Activated CD4-positive, CD25-positive, alpha-beta regulatory T cell treated with anti-CD3 and anti-CD28 coated beads, Interleukin-2, amount 50 U/mL, for 24 hours (primary cell): ENCODE measurements at regions not wholly inside any gene's neighbourhood (a gene's known extent, or its start where the extent isn't known, plus 50 kb on each side); places are given as distances from the start of the nearest gene placed in this dataset.
"Not testable (repeated sequence)": the region's sequence is repeated elsewhere in the genome, so short reads cannot be mapped to it uniquely, and the experiment has no call there.

Source experiments
- ATAC-seq, 2 donors: fragments of 150-1000 bp; cut with Tn5 transposase; one replicate each; pipeline ENCODE4 v1.10.0; 2021; ENCODE audit warnings: mild to moderate bottlenecking in 1 of 2, moderate library complexity in 1 of 2

DNA sequence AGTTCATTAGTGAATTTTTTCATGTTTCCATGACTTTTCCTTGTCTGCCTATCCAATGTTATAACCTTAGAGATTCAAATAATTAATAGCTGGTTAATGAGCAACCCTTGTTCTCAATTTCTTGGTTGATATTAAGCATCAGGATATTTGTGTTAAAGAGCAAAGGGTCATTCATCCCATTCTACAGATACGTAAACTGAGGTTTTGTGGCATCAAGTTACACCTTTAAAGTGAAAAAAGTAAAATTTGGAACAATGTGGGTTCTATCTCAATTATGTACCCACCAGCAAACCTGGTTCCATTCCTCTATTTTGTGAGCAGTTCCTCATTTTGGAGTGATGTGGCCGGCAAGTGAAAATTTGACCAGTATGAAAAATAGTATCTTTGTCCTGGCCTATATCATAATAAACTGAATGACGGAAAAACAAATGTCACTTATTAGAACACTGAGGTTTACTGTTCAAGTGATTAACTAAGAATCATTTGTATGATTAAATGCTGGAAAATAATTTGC, 220.5 kb upstream of the ATP5MC3 start:
- ATAC-seq = no peak

DNA sequence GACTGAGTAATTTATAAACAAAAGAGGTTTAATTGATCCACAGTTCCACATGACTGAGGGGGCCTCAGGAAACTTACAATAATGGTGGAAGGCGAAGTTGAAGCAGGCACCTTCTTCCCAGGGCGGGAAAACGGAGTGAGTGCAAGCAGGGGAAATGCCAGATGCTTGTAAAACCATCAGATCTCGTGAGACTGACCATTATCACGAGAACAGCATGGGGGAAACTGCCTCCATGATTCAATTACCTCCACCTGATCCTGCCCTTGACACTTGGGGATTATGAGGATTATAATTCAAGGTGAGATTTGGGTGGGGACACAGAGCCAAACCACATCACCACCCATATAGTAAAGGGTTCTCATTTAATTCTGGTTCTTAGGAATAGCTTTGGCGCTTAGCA, 219.5 kb upstream of the ATP5MC3 start:
- ATAC-seq = no peak

DNA sequence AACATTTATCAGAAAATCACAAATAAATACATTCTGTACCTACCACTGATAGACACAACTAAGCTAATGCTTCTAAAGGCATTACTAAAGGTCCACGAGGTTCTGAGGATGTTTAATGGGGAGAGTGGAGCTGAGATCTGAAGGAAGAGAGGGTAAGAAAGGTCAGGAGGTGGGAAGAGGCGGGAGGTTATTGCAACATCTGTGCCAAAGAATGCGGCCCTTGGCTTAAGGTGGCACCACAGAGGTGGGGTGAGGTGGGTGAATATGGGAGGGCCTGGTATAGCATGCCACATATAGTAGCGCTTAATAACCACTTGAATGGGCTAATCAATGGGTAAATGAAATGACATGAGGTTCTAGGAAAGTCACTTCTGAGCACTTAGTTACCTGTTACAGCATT, 217.8 kb upstream of the ATP5MC3 start:
- no peak for ATAC-seq

DNA sequence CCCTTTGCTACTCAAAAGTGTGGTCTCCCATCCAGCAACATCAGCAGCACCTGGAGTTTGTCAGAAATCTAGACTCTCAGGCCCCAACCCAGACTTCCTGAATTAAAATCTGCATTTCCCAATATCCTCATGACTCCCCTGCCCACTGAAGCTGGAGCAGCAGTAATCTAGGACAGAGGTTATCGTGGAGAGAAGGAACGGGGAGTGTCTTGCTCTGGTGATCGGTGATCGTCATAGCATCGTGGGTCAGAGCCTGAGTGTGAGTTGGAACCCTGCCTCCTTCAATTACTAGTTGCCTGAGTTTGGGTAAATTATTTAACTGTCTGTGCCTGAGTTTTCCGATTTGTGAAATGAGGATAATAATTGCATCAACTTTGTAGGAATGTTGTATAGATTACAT, 217.3 kb upstream of the ATP5MC3 start:
- no peak for ATAC-seq

DNA sequence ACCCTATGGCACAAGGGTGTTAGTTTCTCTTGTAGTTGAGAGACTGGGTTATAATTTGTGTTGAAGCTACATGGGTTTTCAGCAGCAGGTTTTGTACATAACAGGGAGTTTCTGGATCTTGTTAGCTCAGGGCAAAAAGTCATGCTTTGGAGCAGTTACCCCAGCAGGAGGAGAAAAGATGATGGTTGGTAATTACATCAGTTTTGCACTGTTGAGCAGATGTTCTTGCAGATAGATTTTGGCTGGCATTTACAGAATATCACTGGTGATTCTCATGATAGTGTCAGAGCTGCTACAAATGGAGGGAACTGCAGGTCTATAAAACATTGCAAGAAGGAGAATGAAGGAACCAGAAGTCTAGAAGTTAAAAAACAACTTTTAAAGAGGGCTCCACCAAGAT, 215.2 kb upstream of the ATP5MC3 start:
- no peak for ATAC-seq

DNA sequence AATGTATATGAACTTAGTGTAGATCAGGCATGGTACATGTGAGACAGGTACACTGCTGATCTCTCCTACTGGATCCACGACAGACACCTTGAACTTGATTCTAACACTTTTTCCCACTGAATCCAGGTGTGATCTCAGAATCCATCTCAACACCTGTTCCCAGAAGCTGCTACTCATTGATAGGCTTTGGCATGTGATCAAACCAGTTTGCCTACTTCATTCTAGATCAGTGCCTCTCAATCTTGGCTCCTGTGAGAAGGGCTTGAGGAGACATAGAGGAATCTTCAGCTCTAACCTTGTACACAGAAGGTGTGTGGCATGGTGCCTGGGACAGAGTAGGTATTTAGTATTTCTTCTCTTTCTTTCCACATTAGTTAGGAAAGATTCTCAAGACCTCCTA, 212.3 kb upstream of the ATP5MC3 start:
- no peak for ATAC-seq

DNA sequence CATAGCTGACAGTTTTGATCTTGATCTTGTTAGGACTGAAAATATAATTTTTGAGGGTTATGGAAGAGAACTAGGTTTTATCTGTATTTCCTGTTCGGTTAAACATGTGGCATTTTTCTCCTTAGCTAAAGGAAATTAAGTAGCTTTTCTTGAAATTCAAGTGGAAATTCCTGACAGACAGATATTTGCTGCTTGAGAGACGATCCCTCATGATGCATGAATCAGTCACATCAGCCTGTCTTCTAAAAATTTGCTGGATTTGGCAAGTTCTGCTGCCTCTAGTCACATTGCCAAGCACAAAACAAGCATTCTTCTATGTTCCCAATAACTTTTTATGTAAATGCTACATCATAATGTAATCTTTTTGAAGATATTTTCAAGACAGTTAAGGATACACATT, 201.8 kb upstream of the ATP5MC3 start:
- no peak for ATAC-seq

DNA sequence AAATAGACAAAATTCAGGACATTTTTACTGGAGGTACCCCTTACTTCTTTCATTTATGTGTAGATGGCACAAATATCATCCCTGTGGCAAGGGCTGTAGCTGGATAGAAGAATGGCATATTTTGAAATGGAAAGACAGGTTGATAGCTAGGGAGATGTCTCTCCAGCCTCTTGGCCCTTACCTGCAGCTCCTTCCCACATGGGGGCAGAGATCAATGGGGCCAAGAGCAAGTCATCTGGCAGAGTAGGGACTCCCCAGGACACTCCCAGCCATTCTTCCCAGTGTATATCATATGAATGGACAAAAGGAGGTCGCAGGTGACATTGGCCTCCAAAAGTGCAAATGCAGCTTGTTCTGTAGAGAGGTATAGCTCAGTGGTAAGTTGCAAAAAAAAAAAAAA, 192.2 kb upstream of the ATP5MC3 start:
- no peak for ATAC-seq

DNA sequence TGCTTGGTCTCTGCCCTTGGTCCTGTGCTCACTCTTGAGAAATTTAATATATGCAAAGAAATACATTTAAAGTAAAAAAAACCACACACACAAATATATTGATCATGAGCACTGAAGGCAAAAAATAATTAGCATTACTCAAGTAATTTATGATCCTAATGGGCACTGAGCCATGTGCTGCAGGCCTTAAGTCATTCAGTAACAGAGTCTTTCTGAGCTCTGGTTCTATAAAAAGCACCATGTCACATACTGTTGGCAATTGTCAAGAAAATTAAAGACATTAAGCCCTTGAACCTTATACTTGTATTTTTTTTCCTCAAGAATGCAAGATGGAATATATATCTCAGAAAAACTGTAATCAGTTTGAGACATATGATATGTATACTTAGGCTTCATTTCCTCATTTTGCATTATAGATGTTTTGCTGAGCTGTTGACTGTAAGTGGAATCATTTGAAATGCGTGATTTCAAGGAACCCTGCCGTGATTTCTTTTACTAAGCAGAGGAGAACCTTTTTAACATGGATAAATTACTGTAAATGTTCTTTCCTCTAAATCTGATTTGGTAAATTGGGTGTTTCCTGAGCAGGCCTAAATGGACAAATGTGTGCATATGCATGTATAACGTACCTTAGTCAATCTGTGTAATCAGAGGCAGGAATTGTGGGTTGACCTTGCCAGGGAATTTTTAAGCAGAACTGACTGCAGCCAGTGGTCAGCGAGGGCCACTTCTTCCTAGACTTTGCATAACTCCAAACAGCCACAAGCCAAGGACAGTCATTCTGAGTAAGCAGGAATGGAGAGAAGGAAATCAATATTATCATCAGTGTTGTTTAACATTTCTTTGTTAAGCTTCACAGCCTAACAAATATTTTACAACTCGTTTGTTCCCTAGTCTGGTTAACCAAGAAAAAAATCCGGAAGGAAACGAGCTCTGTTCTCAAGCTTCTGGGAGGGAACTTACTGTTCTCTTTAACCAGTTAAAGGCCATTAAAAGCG, 191.5 kb upstream of the ATP5MC3 start:
- no peak for ATAC-seq

DNA sequence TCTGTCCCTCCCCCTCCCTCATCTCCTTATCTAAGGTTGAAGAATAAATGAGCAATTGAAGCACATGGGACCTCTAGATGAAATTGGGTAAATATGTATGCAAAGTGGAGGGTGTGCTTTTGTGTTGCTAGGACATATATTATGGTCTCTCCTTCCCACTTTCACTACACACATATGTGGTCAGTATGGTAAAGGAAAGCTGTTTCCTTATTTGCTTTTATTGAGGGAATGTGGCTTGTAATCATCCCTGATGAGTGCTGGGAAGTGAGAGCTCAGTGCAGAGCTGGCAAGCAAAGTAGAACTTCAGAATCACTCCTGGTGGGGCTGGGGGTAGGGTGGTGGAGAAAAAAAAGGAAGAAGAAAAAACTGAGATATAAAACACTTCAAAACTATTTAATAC, 189.9 kb upstream of the ATP5MC3 start:
- ATAC-seq = no peak

DNA sequence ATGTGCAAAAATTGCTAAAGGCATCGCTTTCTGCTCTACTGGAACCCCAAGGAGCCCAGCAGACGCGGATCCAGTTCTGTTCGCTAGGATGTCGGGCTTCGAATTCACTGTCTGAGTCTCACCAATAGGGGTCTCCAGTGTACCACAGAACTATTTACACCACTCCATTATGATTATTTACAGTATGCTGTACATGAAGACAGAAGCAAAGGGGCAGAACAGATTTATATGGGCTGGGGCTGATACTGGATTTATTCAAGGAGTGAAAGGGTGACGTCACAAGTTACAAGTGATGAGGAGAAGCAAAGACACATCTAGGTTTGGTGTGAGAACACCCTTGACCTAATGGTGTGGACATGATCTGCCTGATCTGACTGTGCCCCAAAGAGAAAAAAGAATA, 185.3 kb upstream of the ATP5MC3 start:
- ATAC-seq = no peak

DNA sequence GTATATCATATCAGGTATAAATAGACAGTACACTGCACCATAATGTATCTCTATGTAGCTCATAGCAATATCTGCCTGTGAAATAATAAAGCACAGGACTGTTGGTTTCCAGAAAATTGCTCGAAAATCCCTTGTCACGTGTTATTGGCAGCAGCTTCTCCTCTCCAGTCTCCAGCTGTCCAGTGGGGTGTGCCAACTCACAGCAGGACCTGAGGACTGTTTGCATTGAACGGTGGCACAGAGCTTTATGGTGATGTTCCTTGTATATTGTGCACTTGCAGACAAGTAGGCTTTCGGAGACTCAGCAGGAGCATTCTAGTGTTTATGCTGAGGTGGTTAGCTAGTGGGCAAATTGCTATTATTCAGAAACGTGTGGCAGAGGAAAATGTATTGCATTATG, 182.2 kb upstream of the ATP5MC3 start:
- no peak for ATAC-seq

DNA sequence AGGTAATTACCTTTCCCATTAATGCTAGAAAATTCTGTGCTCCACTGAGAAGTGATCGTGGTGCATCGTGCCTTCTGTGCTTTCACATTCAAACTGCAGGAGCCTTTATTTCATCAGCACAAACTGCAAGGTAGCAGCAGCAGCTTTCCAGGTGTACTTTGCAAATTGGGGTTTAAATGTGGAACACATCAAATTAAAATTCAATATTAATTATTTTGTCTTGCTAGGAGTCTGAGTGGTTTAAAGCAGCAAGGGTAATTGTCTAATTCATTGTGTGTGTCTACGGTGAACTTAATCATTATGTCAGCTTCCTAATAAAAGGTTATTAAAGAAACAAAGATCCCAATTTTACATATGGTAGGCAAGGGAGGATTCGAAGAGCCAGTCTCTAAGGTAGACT, 180.8 kb upstream of the ATP5MC3 start:
- ATAC-seq = no peak

DNA sequence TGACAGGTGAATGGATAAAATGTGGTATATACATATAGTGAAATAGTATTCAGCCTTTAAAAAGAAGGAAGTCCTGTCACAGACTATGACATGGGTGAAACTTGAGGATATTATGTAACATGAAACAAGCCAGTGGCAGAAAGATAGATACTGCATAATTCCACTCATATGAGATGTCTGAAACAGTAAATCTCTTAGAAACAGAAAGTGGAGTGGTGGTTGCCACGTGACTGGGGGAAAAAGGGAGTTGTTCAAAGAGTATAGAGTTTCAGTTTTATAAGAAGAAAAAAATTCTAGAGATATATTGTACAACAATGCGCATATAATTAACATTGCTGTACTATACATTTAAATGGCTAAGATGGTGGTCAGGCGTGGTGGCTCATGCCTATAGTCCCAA, 178.2 kb upstream of the ATP5MC3 start:
- no peak for ATAC-seq

DNA sequence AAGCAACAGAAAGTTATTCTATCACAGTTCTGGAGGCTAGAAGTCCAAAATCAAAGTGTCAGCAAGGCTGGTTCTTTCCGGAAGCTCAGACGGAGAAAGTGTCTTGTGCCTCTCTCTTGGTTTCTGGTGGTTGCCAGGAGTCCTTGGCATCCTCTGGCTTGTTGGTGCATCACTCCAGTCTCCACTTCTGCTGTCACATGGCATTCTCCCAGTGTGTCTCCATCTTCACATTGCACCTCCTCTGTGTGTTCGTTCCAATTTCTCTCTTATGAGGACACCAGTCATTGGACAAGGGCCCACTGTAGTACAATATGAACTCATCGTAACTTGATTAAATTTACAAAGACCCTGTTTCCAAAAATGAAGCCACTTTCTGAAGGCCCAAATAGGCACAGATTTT, 175.4 kb upstream of the ATP5MC3 start:
- ATAC-seq = no peak

DNA sequence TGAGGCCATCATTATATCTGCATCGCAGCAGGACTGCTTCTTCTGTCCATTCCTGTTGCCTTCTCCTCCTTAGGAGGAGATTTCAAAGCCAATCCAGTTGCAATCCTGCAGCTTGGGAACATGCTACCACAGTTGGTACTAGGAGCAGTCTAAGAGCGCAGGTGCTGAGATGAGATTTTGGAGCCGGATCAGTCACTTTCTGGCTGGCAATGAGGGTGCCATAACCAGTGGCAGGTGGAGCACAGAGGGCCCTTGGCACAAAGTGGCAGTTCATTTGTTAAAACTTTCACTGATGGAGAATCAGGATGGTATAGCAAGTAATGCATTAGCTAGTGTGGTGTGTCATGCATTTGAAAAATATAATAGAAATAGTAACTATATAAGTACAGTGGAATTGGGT, 173.7 kb upstream of the ATP5MC3 start:
- ATAC-seq = no peak

DNA sequence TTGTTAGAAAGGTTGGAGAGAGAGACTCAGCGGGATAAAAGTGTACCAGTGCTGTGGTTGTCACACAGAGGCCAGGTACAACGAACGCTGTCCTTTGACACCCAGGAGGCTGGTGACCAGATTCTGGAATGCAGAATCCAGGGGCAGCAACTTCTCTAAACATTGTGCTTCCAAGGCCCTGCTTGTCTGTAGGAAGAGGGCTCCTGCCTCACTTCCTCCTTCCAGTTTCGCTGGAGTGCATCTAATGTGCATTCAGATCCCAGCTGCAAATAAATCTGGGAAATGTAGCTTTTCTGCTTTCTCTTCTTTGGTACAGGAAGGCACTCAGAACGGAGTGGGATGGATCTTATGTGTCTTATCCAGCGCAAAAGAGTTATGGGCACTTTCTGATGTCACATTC, 171.8 kb upstream of the ATP5MC3 start:
- no peak for ATAC-seq

DNA sequence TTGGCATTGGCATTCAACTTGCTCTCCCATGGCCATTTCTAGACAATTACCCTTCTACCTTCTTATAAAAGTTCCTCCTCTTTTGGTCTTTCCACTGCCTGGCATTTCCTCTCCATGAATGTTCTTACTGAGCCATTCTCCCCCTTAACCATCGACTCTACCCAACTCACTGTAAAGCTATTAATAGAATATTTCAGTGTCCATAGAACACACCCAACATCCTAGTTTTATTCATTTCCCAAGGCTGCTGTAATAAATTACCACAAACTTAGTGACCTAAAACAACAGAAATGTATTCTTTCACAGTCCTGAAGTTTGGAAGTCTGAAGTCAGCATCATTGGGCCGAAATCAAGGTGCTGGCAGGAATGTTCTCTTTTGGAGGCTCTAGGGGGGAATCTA, 170.0 kb upstream of the ATP5MC3 start:
- ATAC-seq = no peak

DNA sequence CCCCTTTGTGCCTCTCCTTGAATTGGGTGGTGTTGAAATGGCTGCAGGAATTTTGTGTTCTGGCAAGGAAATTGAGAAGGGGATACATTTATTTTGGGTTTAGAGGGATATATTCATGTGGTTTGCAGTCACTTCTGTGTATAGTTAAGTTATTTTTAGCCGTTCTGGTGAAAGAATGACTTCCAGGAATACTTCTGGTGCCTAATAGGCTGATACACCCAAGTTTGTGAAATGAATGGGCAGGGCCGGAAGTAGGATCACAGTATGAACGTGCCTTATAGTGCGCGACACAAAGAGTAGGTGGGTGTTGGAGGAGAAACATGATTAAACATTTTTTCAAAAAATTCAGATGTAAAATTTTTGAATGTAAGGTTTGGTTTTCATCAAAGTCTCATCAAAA, 168.6 kb upstream of the ATP5MC3 start:
- ATAC-seq = no peak

DNA sequence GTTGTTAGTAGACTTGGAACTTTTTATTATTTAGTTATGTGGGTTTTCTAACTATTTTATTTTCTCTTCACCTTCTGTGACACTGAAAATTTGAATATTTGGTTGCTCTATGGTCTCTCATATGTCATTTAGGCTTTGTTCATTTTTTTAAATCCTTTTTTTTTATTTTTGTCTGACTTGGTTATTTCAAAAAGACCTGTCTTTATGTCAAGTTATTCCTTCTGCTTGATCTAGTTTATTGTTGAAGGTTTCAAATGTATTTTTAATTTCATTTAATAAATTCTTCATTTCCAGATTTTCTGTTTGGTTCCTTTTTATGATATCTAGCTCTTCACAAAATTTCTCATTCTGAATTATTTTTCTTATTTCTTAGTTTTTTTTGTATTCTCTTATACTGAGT, 160.6 kb upstream of the ATP5MC3 start:
- no peak for ATAC-seq

DNA sequence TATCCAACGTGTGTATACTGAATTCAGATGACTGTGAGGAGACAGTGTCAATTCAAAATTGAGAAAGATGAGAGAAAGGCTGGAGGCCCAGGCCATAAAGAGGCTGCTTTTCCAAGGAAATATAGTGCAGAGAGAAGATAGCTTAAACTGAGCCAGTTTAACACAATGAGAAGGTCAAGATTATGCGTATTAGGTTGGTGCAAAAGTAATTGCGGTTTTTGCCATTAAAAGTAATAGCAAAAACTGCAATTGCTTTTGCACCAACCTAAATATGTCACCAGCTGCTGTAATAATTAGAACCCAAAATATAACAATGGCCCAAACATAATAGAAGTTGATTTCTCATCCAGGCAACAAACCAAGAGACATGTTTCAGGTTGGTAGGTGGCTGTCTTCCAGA, 148.7 kb upstream of the ATP5MC3 start:
- no peak for ATAC-seq

DNA sequence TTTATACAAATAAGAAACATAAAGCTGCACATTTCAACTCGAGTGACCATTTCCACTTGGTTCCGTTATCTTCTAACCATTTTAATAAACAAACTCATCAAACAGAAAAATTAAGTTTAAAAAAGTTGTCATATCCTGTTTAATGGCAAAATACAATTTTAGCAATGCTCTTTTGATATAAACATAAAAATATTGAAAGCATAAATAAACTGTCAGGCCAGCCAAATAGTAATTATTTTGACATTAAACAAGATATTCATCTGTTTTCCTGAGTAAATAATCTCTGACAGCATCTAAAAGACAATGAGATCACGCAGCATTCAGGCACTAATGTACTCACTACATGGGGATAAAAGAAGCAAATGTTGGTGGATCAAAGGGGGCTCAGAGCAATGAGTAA, 145.3 kb upstream of the ATP5MC3 start:
- no peak for ATAC-seq

DNA sequence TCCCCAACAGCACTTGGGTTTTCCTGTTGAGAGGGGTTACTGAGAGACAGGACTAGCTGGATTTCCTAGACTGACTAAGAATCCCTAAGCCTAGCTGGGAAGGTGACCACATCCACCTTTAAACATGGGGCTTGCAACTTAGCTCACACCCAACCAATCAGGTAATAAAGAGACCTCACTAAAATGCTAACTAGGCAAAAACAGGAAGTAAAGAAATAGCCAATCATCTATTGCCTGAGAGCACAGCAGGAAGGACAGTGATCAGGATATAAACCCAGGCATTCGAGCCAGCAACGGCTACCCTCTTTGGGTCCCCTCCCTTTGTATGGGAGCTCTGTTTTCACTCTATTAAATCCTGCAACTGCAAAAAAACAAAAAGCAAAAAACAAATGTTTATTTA, 144.7 kb upstream of the ATP5MC3 start:
- ATAC-seq = not testable (repeated sequence)

DNA sequence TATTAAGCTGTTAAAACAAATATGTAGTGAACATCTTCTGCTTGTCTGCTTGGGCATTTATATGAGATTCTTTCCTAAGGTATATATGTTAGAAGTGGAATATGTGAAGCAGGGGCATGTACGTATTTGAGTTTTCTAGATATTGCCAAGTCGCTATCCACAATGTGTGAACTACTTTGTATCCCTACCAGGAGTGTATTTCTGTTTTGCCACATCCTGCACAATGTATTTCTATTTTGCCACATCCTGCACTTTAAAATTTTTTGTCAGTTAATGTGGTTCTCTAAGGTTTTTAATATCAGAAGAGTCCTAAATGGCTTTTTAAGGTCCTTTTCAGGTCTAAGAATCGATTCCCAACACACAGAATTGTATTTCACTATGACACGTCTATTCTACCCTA, 141.7 kb upstream of the ATP5MC3 start:
- no peak for ATAC-seq

DNA sequence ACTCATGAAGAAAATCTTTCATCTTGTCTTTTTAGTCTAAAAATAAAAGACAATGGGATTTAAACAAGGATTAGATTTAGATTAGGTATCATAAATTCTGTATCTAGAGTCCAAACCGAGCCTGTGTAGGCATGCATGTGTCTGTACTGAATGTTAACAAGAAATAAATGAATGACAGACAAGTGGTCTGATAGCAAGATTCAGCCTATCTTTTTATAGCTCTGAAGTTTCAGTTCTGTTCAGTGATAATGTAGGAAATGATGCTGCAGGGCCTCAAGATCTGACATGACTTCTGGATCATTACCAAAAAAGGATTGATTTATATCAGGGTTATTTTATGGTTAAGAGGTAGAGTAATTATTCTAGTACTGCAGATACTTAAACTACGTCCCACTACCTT, 137.0 kb upstream of the ATP5MC3 start:
- ATAC-seq = no peak
